ENCODE measurements at regions not wholly inside any gene's neighbourhood (a gene's known extent, or its start where the extent isn't known, plus 50 kb on each side); places are given as distances from the start of the nearest gene placed in this dataset.

GRCh38 chr4:121213940-121214339, 49.8 kb upstream of the TNIP3 start:
- H3K36me3 ChIP-seq (ENCODE audit: control insufficient read depth in 4 of 4, insufficient read depth in 3 of 4, low read depth in 1 of 4, low read length in 3 of 4) = no peaks in the 10 kb centered on the region
- TF ChIP-seq FOXA1 (IDR thresholded peaks at IDR 0.05) = no peak
- TF ChIP-seq JUND (IDR thresholded peaks at IDR 0.05) = no peak
- TF ChIP-seq YY1 (IDR thresholded peaks at IDR 0.05) = no peak
- TF ChIP-seq GABPA (IDR thresholded peaks at IDR 0.05 in 1 of 2, conservative IDR thresholded peaks at IDR 0.05 in 1 of 2) = no peak
- no peak for TF ChIP-seq EGR1 (IDR thresholded peaks at IDR 0.05; ENCODE audit: low read depth in 2 of 2)
- no peak for TF ChIP-seq MAX (IDR thresholded peaks at IDR 0.05)
- no peak for TF ChIP-seq RAD21 (IDR thresholded peaks at IDR 0.05)
- no peak for DNase-seq (ENCODE audit: low spot score)
- no peak overlapping the region for H3K9ac ChIP-seq (ENCODE audit: low read depth in 1 of 2, low read length in 2 of 2)
- no peak overlapping the region for H3K27ac ChIP-seq (ENCODE audit: low read depth in 1 of 2, low read length in 2 of 2)
- no peak overlapping the region for H3K4me3 ChIP-seq (ENCODE audit: low read depth in 1 of 3, low read length in 3 of 3)
- WGBS = 91% methylated on average over 7 of the region's 7 CpGs
- H3K9me3 ChIP-seq (ENCODE audit: control insufficient read depth in 4 of 4, low read length in 3 of 4) = peaks cover 0 to 2% (median 0%) of the 10 kb centered on the region in 4 donors
- H3K27me3 ChIP-seq (ENCODE audit: control insufficient read depth in 4 of 4, insufficient read depth in 4 of 4, low read length in 3 of 4) = no peaks in the 10 kb centered on the region
- H3K4me1 ChIP-seq (ENCODE audit: control insufficient read depth in 4 of 4, insufficient read depth in 4 of 4, low read length in 3 of 4) = no peaks in the 10 kb centered on the region
